Upper lobe of left lung (tissue), 6 donors: ENCODE measurements at regions not wholly inside any gene's neighbourhood (a gene's known extent, or its start where the extent isn't known, plus 50 kb on each side); places are given as distances from the start of the nearest gene placed in this dataset.

Experiments
- ATAC-seq, 2 donors: fragments of 200-7000 bp; cut with Tn5 transposase; one replicate each; pipeline ENCODE4 v1.9.1; 2022; ENCODE audit warnings: mild to moderate bottlenecking in 2 of 2, moderate library complexity in 2 of 2; ENCODE audit not compliant: low FRiP score in 2 of 2
- DNase-seq, 2 donors: peaks; one replicate each; pipeline ENCODE4 v3.0.0-alpha.2; 2019 to 2020
- H3K27ac ChIP-seq, 4 donors: fragments of 200-600 bp; sonication (generic); one replicate each; pipeline ENCODE4 v1.5.1; 2016 to 2019
- H3K27me3 ChIP-seq, 4 donors: fragments of 200-600 bp; sonication (generic); one replicate each; pipeline ENCODE4 v1.5.1; 2017 to 2019
- H3K36me3 ChIP-seq, 4 donors: fragments of 200-600 bp; sonication (generic); one replicate each; pipeline ENCODE4 v1.5.1; 2016 to 2019
- H3K4me1 ChIP-seq, 4 donors: fragments of 200-600 bp; sonication (generic); one replicate each; pipeline ENCODE4 v1.5.1; 2018 to 2019
- H3K4me3 ChIP-seq, 4 donors: fragments of 200-600 bp; sonication (generic); one replicate each; pipeline ENCODE4 v1.5.1; 2017 to 2019; ENCODE audit warnings: mild to moderate bottlenecking in 2 of 4, moderate library complexity in 1 of 4
- H3K9me3 ChIP-seq, 4 donors: fragments of 200-600 bp; sonication (generic); one replicate each; pipeline ENCODE4 v1.5.1; 2018 to 2019
- CTCF ChIP-seq, 6 experiments: fragments of 450-650 bp in 4 of 6; fragments of 200-600 bp in 2 of 6; sonication (generic) in 2 of 6; IDR thresholded peaks; one replicate each; pipeline ENCODE4 v1.5.1; 2016 to 2019; ENCODE audit warnings: antibody characterized with exemption in 6 of 6
- EP300 ChIP-seq, 4 donors: sonication (generic); formaldehyde crosslinking; IDR thresholded peaks; one replicate each; pipeline ENCODE4 v1.5.1; 2017; ENCODE audit warnings: antibody characterized with exemption in 4 of 4, control low read depth in 2 of 4
- POLR2A ChIP-seq, 4 donors: fragments of 450-650 bp; IDR thresholded peaks; one replicate each; pipeline ENCODE4 v1.5.1; 2016 to 2017; ENCODE audit warnings: antibody characterized with exemption in 4 of 4, mild to moderate bottlenecking in 2 of 4
- POLR2AphosphoS5 ChIP-seq, 2 donors: sonication (generic); formaldehyde crosslinking; IDR thresholded peaks; one replicate each; pipeline ENCODE4 v1.5.1; 2017; ENCODE audit warnings: antibody characterized with exemption in 2 of 2
- WGBS, 2 donors: methylation state at CpG; one replicate each; pipeline ENCODE4 v1.1.5; 2017 to 2018; 5-methylcytosine and 5-hydroxymethylcytosine counted together
- donor health status: DM: no; HTN: no; CAD: no; lungs with moderate emphysema.
- donor health status: DM: no; HTN: yes; CAD: no; lungs with severe emphysema.

GRCh38 chr11:15336021-15336420 is 221.3 kb downstream of the INSC start:
- TF ChIP-seq EP300 (IDR thresholded peaks at IDR 0.05) (no peak), POLR2AphosphoS5 (IDR thresholded peaks at IDR 0.05) (no peak), POLR2A (IDR thresholded peaks at IDR 0.05) (no peak), CTCF (IDR thresholded peaks at IDR 0.05) (no peak)
- Histone ChIP-seq H3K4me3 (no peak overlapping the region), H3K4me1 (no peaks in the 10 kb centered on the region), H3K36me3 (no peaks in the 10 kb centered on the region), H3K27me3 (no peaks in the 10 kb centered on the region), H3K9me3 (peaks cover 0 to 5% (median 0%) of the 10 kb centered on the region in 4 donors), H3K27ac (no peak overlapping the region)
- no peak for DNase-seq
- ATAC-seq, result no peak
- WGBS, 2 donors, result 58 to 60% methylated on average over 3 of the region's 3 CpGs

- no peak overlapping the region for H3K4me3 ChIP-seq
- no peak for ATAC-seq
- TF ChIP-seq CTCF (IDR thresholded peaks at IDR 0.05), result no peak
- no peak for TF ChIP-seq POLR2A (IDR thresholded peaks at IDR 0.05)
- TF ChIP-seq POLR2AphosphoS5 (IDR thresholded peaks at IDR 0.05), result no peak
- TF ChIP-seq EP300 (IDR thresholded peaks at IDR 0.05), result no peak
- H3K27ac ChIP-seq, result no peak overlapping the region
- 93 to 94% methylated on average over 1 of the region's 1 CpG for WGBS, 2 donors
- DNase-seq, result no peak
- H3K27me3 ChIP-seq, result no peaks in the 10 kb centered on the region
- H3K36me3 ChIP-seq, result no peaks in the 10 kb centered on the region
- peaks cover 0 to 5% (median 0%) of the 10 kb centered on the region in 4 donors for H3K9me3 ChIP-seq
- H3K4me1 ChIP-seq, result no peaks in the 10 kb centered on the region
Measured at GRCh38 chr11:15339302-15339701, 224.6 kb downstream of the INSC start.

GRCh38 chr11:15341587-15341986 is 226.9 kb downstream of the INSC start:
- H3K9me3 ChIP-seq, result peaks cover 0 to 5% (median 0%) of the 10 kb centered on the region in 4 donors
- no peaks in the 10 kb centered on the region for H3K4me1 ChIP-seq
- DNase-seq (no peak), ATAC-seq (no peak)
- TF ChIP-seq CTCF (IDR thresholded peaks at IDR 0.05), result no peak
- TF ChIP-seq POLR2AphosphoS5 (IDR thresholded peaks at IDR 0.05), result no peak
- H3K27me3 ChIP-seq, result no peaks in the 10 kb centered on the region
- no peak overlapping the region for H3K4me3 ChIP-seq
- H3K36me3 ChIP-seq, result no peaks in the 10 kb centered on the region
- WGBS, 2 donors, result 36 to 61% methylated on average over 1 of the region's 1 CpG
- no peak overlapping the region for H3K27ac ChIP-seq

- Histone ChIP-seq H3K4me3 (no peak overlapping the region), H3K4me1 (no peaks in the 10 kb centered on the region), H3K27ac (no peak overlapping the region), H3K27me3 (no peaks in the 10 kb centered on the region), H3K36me3 (no peaks in the 10 kb centered on the region), H3K9me3 (peaks cover 0 to 5% (median 0%) of the 10 kb centered on the region in 4 donors)
- ATAC-seq (no peak), DNase-seq (no peak)
- no peak for TF ChIP-seq POLR2AphosphoS5 (IDR thresholded peaks at IDR 0.05)
- no peak for TF ChIP-seq CTCF (IDR thresholded peaks at IDR 0.05)
- no peak for TF ChIP-seq EP300 (IDR thresholded peaks at IDR 0.05)
- TF ChIP-seq POLR2A (IDR thresholded peaks at IDR 0.05), result no peak
- 51 to 67% methylated on average over 2 of the region's 2 CpGs for WGBS, 2 donors
Measured at GRCh38 chr11:15342163-15342562, 227.4 kb downstream of the INSC start.

- TF ChIP-seq POLR2A (IDR thresholded peaks at IDR 0.05), result no peak
- TF ChIP-seq CTCF (IDR thresholded peaks at IDR 0.05), result no peak
- no peak for TF ChIP-seq EP300 (IDR thresholded peaks at IDR 0.05)
- TF ChIP-seq POLR2AphosphoS5 (IDR thresholded peaks at IDR 0.05), result no peak
- no peak for ATAC-seq
- H3K27ac ChIP-seq, result no peak overlapping the region
- H3K9me3 ChIP-seq, result no peaks in the 10 kb centered on the region
- no peaks in the 10 kb centered on the region for H3K27me3 ChIP-seq
- DNase-seq, result no peak
- no peaks in the 10 kb centered on the region for H3K4me1 ChIP-seq
- no peak overlapping the region for H3K4me3 ChIP-seq
- H3K36me3 ChIP-seq, result no peaks in the 10 kb centered on the region
- 65 to 75% methylated on average over 4 of the region's 4 CpGs for WGBS, 2 donors
Measured at GRCh38 chr11:15346907-15347306, 232.2 kb downstream of the INSC start.
